Endothelial cell of umbilical vein (primary cell): ENCODE measurements at regions not wholly inside any gene's neighbourhood (a gene's known extent, or its start where the extent isn't known, plus 50 kb on each side); places are given as distances from the start of the nearest gene placed in this dataset.

Source experiments
- CTCF ChIP-seq, 2 donors: IDR thresholded peaks; 1 replicate in 1 of 2; 2 replicates in 1 of 2; pipeline ENCODE4 v1.5.1; 2011; ENCODE audit warnings: low read length in 2 of 2, mild to moderate bottlenecking in 2 of 2, moderate library complexity in 2 of 2, control low read depth in 1 of 2, inconsistent platforms in 1 of 2, low read depth in 1 of 2; ENCODE audit not compliant: insufficient read depth in 1 of 2; ENCODE audit errors: extremely low read depth in 1 of 2
- JUN ChIP-seq: IDR thresholded peaks from 2 replicates; pipeline ENCODE4 v1.6.1; 2011; ENCODE audit warnings: borderline replicate concordance, low read depth; ENCODE audit not compliant: insufficient read length, insufficient read depth
- MYC ChIP-seq: IDR thresholded peaks from one replicate; pipeline ENCODE4 v1.6.1; 2011; ENCODE audit warnings: mild to moderate bottlenecking, low read depth, low read length
- POLR2AphosphoS5 ChIP-seq: IDR thresholded peaks from 2 replicates; pipeline ENCODE4 v1.6.1; 2012; ENCODE audit warnings: low read depth, mild to moderate bottlenecking, control low read depth, low read length, moderate library complexity; ENCODE audit not compliant: insufficient read depth

GRCh38 chr13:79684371-79684770, 203.4 kb downstream of the NDFIP2 start:
- TF ChIP-seq CTCF (IDR thresholded peaks at IDR 0.05; ENCODE audit: extremely low read depth in 1 of 2, insufficient read depth in 1 of 2, low read depth in 1 of 2, low read length in 2 of 2) (no peak), MYC (no peak), POLR2AphosphoS5 (no peak), JUN (no peak)
